K562 (cell line): ENCODE measurements at regions not wholly inside any gene's neighbourhood (a gene's known extent, or its start where the extent isn't known, plus 50 kb on each side); places are given as distances from the start of the nearest gene placed in this dataset.

Experiments
- ATAC-seq: fragments of 200-7000 bp; cut with Tn5 transposase; 3 replicates; pipeline ENCODE4 v1.9.1; 2020; ENCODE audit warnings: moderate library complexity
- BruUV-seq: library from RNA; stranded (reverse); fragments of 400-500 nt; replicated peaks from 2 replicates; lab custom pipeline; 2021; lab: Mats Ljungman, UMichigan
- CTCF ChIA-PET: fragments of 300-600 bp; formaldehyde crosslinking; extraction: SDS; loops from one replicate; lab custom pipeline; 2021; ENCODE audit warnings: low intra/inter-chr PET ratio; lab: Yijun Ruan, JAX
- POLR2A ChIA-PET: fragments of 300-600, 350-650 bp; sonication (Branson Sonifier 250); formaldehyde crosslinking; extraction: SDS; loops from one replicate; lab custom pipeline; 2021; ENCODE audit warnings: antibody characterized with exemption, inconsistent platforms; lab: Yijun Ruan, JAX
- DNase-seq, 4 experiments: peaks; one replicate each; pipeline versions ENCODE4 v3.0.0 to v3.0.0-alpha.2; 2011 to 2018; ENCODE audit warnings: low spot score in 3 of 4, mixed read lengths in 3 of 4; ENCODE audit errors: extremely low read depth in 1 of 4
- FAIRE-seq: peaks from 2 replicates; lab custom pipeline; 2011; peaks lifted over from hg19 to GRCh38; lab: Jason Lieb, UNC
- H2AFZ ChIP-seq: 2 replicates; pipeline ENCODE4 v1.6.0; 2011; ENCODE audit warnings: low read depth, low read length, control low read depth, inconsistent platforms
- H3K27ac ChIP-seq: fragments of 200-600 bp; 3 replicates; pipeline ENCODE4 v1.8.0; 2011; ENCODE audit warnings: low read depth, mild to moderate bottlenecking, control low read depth, inconsistent platforms, low read length, moderate library complexity, mixed read lengths; ENCODE audit errors: extremely low read depth
- H3K27me3 ChIP-seq, 2 experiments: fragments of 300-600 bp in 1 of 2; 2 replicates in 1 of 2; 3 replicates in 1 of 2; pipeline versions ENCODE4 v1.6.0 to v1.8.0; 2011; ENCODE audit warnings: inconsistent platforms in 2 of 2, low read length in 2 of 2, mild to moderate bottlenecking in 1 of 2, mixed read lengths in 1 of 2, moderate library complexity in 1 of 2; ENCODE audit not compliant: control insufficient read depth in 2 of 2, insufficient read depth in 2 of 2
- H3K36me3 ChIP-seq: fragments of 300-600 bp; 3 replicates; pipeline ENCODE4 v1.8.0; 2011; ENCODE audit warnings: mild to moderate bottlenecking, low read length, inconsistent platforms; ENCODE audit not compliant: control insufficient read depth, insufficient read depth
- H3K4me1 ChIP-seq, 2 experiments: fragments of 200-600 bp in 1 of 2; replicated peaks in 1 of 2; 2 replicates in 1 of 2; 3 replicates in 1 of 2; pipeline versions ENCODE4 v1.5.1 to v1.8.0; 2011; ENCODE audit warnings: inconsistent platforms in 2 of 2, low read length in 2 of 2, mild to moderate bottlenecking in 1 of 2, mixed read lengths in 1 of 2, moderate library complexity in 1 of 2; ENCODE audit not compliant: control insufficient read depth in 2 of 2, insufficient read depth in 2 of 2
- H3K4me2 ChIP-seq: 2 replicates; pipeline ENCODE4 v1.6.1; 2011; ENCODE audit warnings: low read length, control low read depth, inconsistent platforms, mixed read lengths; ENCODE audit not compliant: insufficient read depth
- H3K4me3 ChIP-seq: fragments of 200-600 bp; sonication (generic), shearing (Covaris generic); 2 replicates; pipeline ENCODE4 v1.5.1; 2016; ENCODE audit warnings: control low read depth, inconsistent platforms
- H3K79me2 ChIP-seq: fragments of 200-600 bp; 3 replicates; pipeline ENCODE4 v1.8.0; 2011; ENCODE audit warnings: low read length, inconsistent platforms; ENCODE audit not compliant: control insufficient read depth, insufficient read depth
- H3K9ac ChIP-seq, 2 experiments: 2 replicates each; pipeline versions ENCODE4 v1.6.0 to v1.6.1; 2011; ENCODE audit warnings: low read depth in 2 of 2, low read length in 2 of 2, control low read depth in 1 of 2, inconsistent platforms in 1 of 2, mild to moderate bottlenecking in 1 of 2, mixed read lengths in 1 of 2; ENCODE audit not compliant: insufficient read depth in 1 of 2
- H3K9me1 ChIP-seq: one replicate; pipeline ENCODE4 v1.6.0; 2011; ENCODE audit warnings: inconsistent platforms, mild to moderate bottlenecking, low read length, moderate library complexity; ENCODE audit not compliant: control insufficient read depth, insufficient read depth
- H3K9me3 ChIP-seq: replicated peaks from 2 replicates; pipeline ENCODE4 v1.5.1; 2011; ENCODE audit warnings: low read depth, low read length, inconsistent platforms; ENCODE audit not compliant: control insufficient read depth, insufficient read depth
- H4K20me1 ChIP-seq: replicated peaks from 2 replicates; pipeline ENCODE4 v1.6.1; 2011; ENCODE audit warnings: low read length, inconsistent platforms, mixed read lengths; ENCODE audit not compliant: control insufficient read depth, insufficient read depth
- CREM ChIP-seq: IDR thresholded peaks from 2 replicates; pipeline ENCODE4 v1.6.1; 2014; ENCODE audit warnings: antibody characterized with exemption, low read depth
- FIP1L1 ChIP-seq: fragments of 200-400 bp; formaldehyde crosslinking; IDR thresholded peaks from 2 replicates; pipeline ENCODE4 v1.6.1; 2018; ENCODE audit warnings: mild to moderate bottlenecking, low read depth, low read length; ENCODE audit not compliant: poor library complexity, severe bottlenecking
- HIVEP1 ChIP-seq: fragments of 250-450 bp; sonication (Bioruptor Pico); IDR thresholded peaks from 2 replicates; pipeline ENCODE4 v1.4.0; 2020; ENCODE audit warnings: mild to moderate bottlenecking
- LARP7 ChIP-seq: fragments of 450-650 bp; IDR thresholded peaks from 2 replicates; pipeline ENCODE4 v1.6.1; 2016
- MEF2D ChIP-seq: conservative IDR thresholded peaks from 2 replicates; pipeline ENCODE4 v1.6.1; 2016; ENCODE audit warnings: low read depth, missing genetic modification characterization, missing compliant biosample characterization
- REST ChIP-seq, 2 experiments: fragments of 450-650 bp; formaldehyde crosslinking in 1 of 2; IDR thresholded peaks; 2 replicates each; pipeline versions ENCODE4 v1.4.0 to v1.6.1; 2014 to 2020; ENCODE audit warnings: mild to moderate bottlenecking in 2 of 2, borderline replicate concordance in 1 of 2, low read depth in 1 of 2
- SNAPC5 ChIP-seq: fragments of 250-450 bp; sonication (Bioruptor Pico); IDR thresholded peaks from 2 replicates; pipeline ENCODE4 v1.8.0; 2021; ENCODE audit warnings: moderate library complexity, mild to moderate bottlenecking, inconsistent platforms
- XRCC3 ChIP-seq: fragments of 450-650 bp; IDR thresholded peaks from 2 replicates; pipeline ENCODE4 v1.6.1; 2017; ENCODE audit warnings: mild to moderate bottlenecking, moderate library complexity
- WGBS: fragments of 100-300 bp; shearing (Covaris generic); methylation state at CpG from one replicate; pipeline ENCODE4 v1.1.6; 2016; ENCODE audit warnings: low coverage, mixed read lengths; ENCODE audit not compliant: insufficient coverage; ENCODE audit errors: missing lambda C conversion rate; 5-methylcytosine and 5-hydroxymethylcytosine counted together
- in situ Hi-C: fragments of 300-500 bp; cut with MboI; formaldehyde crosslinking; loops from 4 replicates; pipeline ENCODE4 v1.15.0; 2018; ENCODE audit warnings: inconsistent platforms, mixed read lengths
- intact Hi-C: fragments of 100-400 bp; cut with micrococcal nuclease; formaldehyde crosslinking; loops from 2 replicates; pipeline ENCODE4 v1.14.2; 2022
- TF ChIP-seq, protein P1 (sequence below): fragments of 200-800 bp; sonication (Bioruptor generic); IDR thresholded peaks from 2 replicates; pipeline ENCODE4 v1.6.1; 2017; ENCODE audit warnings: missing genetic modification characterization, missing compliant biosample characterization
- TF ChIP-seq, protein P2 (sequence below): fragments of 250-450 bp; sonication (Bioruptor Pico); IDR thresholded peaks from 2 replicates; pipeline ENCODE4 v1.5.0; 2022; ENCODE audit warnings: mild to moderate bottlenecking

DNA sequence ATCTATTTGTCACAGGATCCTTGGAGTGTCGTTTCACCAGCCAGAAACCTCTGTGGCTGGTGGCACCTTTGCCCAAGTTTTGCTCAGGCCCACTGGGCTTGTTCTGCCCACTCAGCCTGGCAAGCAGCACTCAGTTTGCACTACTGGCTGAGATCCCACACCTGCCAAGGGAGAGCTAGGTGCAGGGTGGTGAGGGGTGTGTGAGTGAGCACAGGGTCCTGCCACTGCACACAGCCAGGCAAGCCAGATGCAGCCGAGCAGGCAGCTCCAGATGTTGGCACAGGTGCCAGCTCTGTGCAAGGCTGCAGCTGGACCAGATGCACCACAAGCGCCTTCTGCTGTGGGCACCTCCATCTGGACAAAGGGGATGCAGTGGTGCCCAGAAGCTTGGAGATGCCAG, 281.7 kb upstream of the UBE2E3 start:
- H3K27ac ChIP-seq, result no peak overlapping the region
- H3K4me2 ChIP-seq, result no peak overlapping the region
- POLR2A ChIA-PET, result no interaction called here
- no peaks in the 10 kb centered on the region for H3K27me3 ChIP-seq
- BruUV-seq, result no TSS peak
- no peaks in the 10 kb centered on the region for H4K20me1 ChIP-seq
- H3K4me1 ChIP-seq, result peaks cover 0 to 6% of the 10 kb centered on the region in 2 experiments; a peak in 1 of 5 replicates
- peaks cover 12% of the 10 kb centered on the region; the same call in 2 of the 3 replicates for H3K79me2 ChIP-seq
- no peaks in the 10 kb centered on the region for H3K9me3 ChIP-seq
- intact Hi-C loops (no loop called here), in situ Hi-C loops (no loop called here)
- FAIRE-seq (no peak), ATAC-seq (no peak; the same call in 2 of the 3 replicates), DNase-seq (no peak)
- WGBS, result 15% methylated on average over 3 of the region's 3 CpGs
- no peaks in the 10 kb centered on the region for H3K9me1 ChIP-seq
- CTCF ChIA-PET, result no interaction called here
- H2AFZ ChIP-seq, result no peak overlapping the region
- no peak overlapping the region; a peak in 1 of 4 replicates for H3K9ac ChIP-seq
- H3K4me3 ChIP-seq, result no peak overlapping the region
- H3K36me3 ChIP-seq, result no peaks in the 10 kb centered on the region
- no peak for TF ChIP-seq XRCC3
- no peak for TF ChIP-seq MEF2D (tag)
- no peak for TF ChIP-seq HIVEP1 (CRISPR knock-in tag)
- TF ChIP-seq, protein P1, sequence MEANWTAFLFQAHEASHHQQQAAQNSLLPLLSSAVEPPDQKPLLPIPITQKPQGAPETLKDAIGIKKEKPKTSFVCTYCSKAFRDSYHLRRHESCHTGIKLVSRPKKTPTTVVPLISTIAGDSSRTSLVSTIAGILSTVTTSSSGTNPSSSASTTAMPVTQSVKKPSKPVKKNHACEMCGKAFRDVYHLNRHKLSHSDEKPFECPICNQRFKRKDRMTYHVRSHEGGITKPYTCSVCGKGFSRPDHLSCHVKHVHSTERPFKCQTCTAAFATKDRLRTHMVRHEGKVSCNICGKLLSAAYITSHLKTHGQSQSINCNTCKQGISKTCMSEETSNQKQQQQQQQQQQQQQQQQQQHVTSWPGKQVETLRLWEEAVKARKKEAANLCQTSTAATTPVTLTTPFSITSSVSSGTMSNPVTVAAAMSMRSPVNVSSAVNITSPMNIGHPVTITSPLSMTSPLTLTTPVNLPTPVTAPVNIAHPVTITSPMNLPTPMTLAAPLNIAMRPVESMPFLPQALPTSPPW (CRISPR knock-in tag), result no peak
- TF ChIP-seq FIP1L1, result no peak
- TF ChIP-seq REST (IDR thresholded peaks at IDR 0.05; ENCODE audit: borderline replicate concordance), result no peak
- no peak for TF ChIP-seq REST (CRISPR knock-in tag; IDR thresholded peaks at IDR 0.05; ENCODE audit: low read depth)
- TF ChIP-seq, protein P2, sequence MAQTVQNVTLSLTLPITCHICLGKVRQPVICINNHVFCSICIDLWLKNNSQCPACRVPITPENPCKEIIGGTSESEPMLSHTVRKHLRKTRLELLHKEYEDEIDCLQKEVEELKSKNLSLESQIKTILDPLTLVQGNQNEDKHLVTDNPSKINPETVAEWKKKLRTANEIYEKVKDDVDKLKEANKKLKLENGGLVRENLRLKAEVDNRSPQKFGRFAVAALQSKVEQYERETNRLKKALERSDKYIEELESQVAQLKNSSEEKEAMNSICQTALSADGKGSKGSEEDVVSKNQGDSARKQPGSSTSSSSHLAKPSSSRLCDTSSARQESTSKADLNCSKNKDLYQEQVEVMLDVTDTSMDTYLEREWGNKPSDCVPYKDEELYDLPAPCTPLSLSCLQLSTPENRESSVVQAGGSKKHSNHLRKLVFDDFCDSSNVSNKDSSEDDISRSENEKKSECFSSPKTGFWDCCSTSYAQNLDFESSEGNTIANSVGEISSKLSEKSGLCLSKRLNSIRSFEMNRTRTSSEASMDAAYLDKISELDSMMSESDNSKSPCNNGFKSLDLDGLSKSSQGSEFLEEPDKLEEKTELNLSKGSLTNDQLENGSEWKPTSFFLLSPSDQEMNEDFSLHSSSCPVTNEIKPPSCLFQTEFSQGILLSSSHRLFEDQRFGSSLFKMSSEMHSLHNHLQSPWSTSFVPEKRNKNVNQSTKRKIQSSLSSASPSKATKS (CRISPR knock-in tag), result no peak
- no peak for TF ChIP-seq SNAPC5 (CRISPR knock-in tag)
- no peak for TF ChIP-seq LARP7
- no peak for TF ChIP-seq CREM
